ENCODE measurements at regions not wholly inside any gene's neighbourhood (a gene's known extent, or its start where the extent isn't known, plus 50 kb on each side); places are given as distances from the start of the nearest gene placed in this dataset.

DNA sequence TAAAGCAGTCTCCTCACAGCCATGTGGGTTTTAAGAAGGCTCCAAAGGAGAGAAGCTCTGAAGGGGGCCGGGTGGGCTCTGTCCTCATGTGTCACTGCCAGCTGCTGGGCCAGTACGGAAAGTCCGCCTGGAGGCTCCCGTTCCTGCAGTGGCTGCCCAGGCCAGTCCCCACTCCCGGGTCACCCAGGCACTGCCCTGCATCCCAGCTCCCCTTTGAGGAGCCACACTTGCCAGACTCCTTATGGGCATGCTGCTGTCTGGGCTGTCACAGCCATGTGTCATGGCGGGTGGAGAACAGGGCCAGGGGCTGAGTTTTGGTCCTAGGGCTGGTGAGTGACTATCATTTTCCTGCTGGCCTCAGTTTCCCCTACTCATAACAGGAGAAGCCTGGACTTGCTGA lies 79.4 kb upstream of the ACTRT2 start:
- TF ChIP-seq CTCF (conservative IDR thresholded peaks at IDR 0.05), result no peak
- peaks cover 14% of the 10 kb centered on the region for H3K9me3 Mint-ChIP-seq
- DNase-seq (ENCODE audit: low read depth, low spot score), result no peak
- H3K27ac Mint-ChIP-seq (ENCODE audit: unreplicated experiment), result no peak overlapping the region
- H3K36me3 Mint-ChIP-seq (ENCODE audit: low read depth), result peaks cover 7% of the 10 kb centered on the region
- no peak overlapping the region for H3K4me3 Mint-ChIP-seq
- no peaks in the 10 kb centered on the region for H3K4me1 Mint-ChIP-seq
- H3K27me3 Mint-ChIP-seq (ENCODE audit: low read depth), result no peaks in the 10 kb centered on the region

GRCh38 chr1:2942410-2942809 lies 78.9 kb upstream of the ACTRT2 start:
- H3K27ac Mint-ChIP-seq (ENCODE audit: unreplicated experiment), result no peak overlapping the region
- peaks cover 7% of the 10 kb centered on the region for H3K36me3 Mint-ChIP-seq (ENCODE audit: low read depth)
- no peak for TF ChIP-seq CTCF (conservative IDR thresholded peaks at IDR 0.05)
- DNase-seq (ENCODE audit: low read depth, low spot score), result no peak
- H3K4me3 Mint-ChIP-seq, result no peak overlapping the region
- H3K9me3 Mint-ChIP-seq, result peaks cover 14% of the 10 kb centered on the region
- no peaks in the 10 kb centered on the region for H3K4me1 Mint-ChIP-seq
- H3K27me3 Mint-ChIP-seq (ENCODE audit: low read depth), result no peaks in the 10 kb centered on the region

- no peak for TF ChIP-seq CTCF (conservative IDR thresholded peaks at IDR 0.05)
- peaks cover 7% of the 10 kb centered on the region for H3K9me3 Mint-ChIP-seq
- H3K4me1 Mint-ChIP-seq, result no peaks in the 10 kb centered on the region
Observed at GRCh38 chr1:2943686-2944260, 77.5 kb upstream of the ACTRT2 start.

GRCh38 chr1:2944705-2945104 lies 76.6 kb upstream of the ACTRT2 start:
- Mint-ChIP-seq H3K4me3 (no peak overlapping the region), H3K27me3 (ENCODE audit: low read depth) (no peaks in the 10 kb centered on the region), H3K27ac (ENCODE audit: unreplicated experiment) (no peak overlapping the region), H3K9me3 (peaks cover 7% of the 10 kb centered on the region), H3K4me1 (no peaks in the 10 kb centered on the region), H3K36me3 (ENCODE audit: low read depth) (peaks cover 3% of the 10 kb centered on the region)
- no peak for TF ChIP-seq CTCF (conservative IDR thresholded peaks at IDR 0.05)
- DNase-seq (ENCODE audit: low read depth, low spot score), result no peak

More at GRCh38 chr1:2943686-2944260, 77.5 kb upstream of the ACTRT2 start:
- H3K27me3 Mint-ChIP-seq (ENCODE audit: low read depth), result no peaks in the 10 kb centered on the region
- H3K4me3 Mint-ChIP-seq, result no peak overlapping the region
- peaks cover 3% of the 10 kb centered on the region for H3K36me3 Mint-ChIP-seq (ENCODE audit: low read depth)
- DNase-seq (ENCODE audit: low read depth, low spot score), result no peak
- H3K27ac Mint-ChIP-seq (ENCODE audit: unreplicated experiment), result no peak overlapping the region

DNA sequence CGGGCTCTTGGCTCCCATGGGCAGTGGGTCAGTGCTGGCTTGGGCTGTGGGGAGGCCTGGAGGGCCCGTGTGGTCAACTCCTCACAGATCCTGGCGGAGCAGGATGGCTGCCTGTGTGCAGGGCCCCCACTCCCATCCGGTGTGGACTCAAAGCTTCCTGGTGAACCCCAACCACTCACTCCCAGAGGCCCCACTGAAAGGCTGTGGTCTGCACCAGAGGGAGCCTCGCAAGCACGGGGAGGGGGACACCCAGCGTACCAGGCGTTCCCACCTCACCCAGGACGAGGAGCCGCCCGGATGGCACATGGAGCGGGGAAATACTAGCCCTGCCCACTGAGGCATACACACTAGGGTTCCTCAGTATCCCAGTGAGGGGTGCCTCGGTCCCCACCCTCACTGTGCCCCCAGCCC lies 75.4 kb upstream of the ACTRT2 start:
- H3K36me3 Mint-ChIP-seq (ENCODE audit: low read depth), result peaks cover 3% of the 10 kb centered on the region
- DNase-seq (ENCODE audit: low read depth, low spot score), result no peak
- H3K9me3 Mint-ChIP-seq, result peaks cover 4% of the 10 kb centered on the region
- H3K27ac Mint-ChIP-seq (ENCODE audit: unreplicated experiment), result no peak overlapping the region
- H3K27me3 Mint-ChIP-seq (ENCODE audit: low read depth), result no peaks in the 10 kb centered on the region
- H3K4me1 Mint-ChIP-seq, result no peaks in the 10 kb centered on the region
- no peak overlapping the region for H3K4me3 Mint-ChIP-seq
- TF ChIP-seq CTCF (conservative IDR thresholded peaks at IDR 0.05), result no peak
